NB4 (cell line): ENCODE measurements at regions not wholly inside any gene's neighbourhood (a gene's known extent, or its start where the extent isn't known, plus 50 kb on each side); places are given as distances from the start of the nearest gene placed in this dataset.

Experiments
- MYC ChIP-seq: IDR thresholded peaks from 2 replicates; pipeline ENCODE4 v1.6.1; 2011; ENCODE audit warnings: low read depth, low read length
- POLR2A ChIP-seq: IDR thresholded peaks from 2 replicates; pipeline ENCODE4 v1.6.1; 2011; ENCODE audit warnings: mild to moderate bottlenecking; ENCODE audit not compliant: insufficient read length; ENCODE audit errors: extremely low read depth
- TF ChIP-seq, protein P1 (sequence below): IDR thresholded peaks from one replicate; pipeline ENCODE4 v1.5.1; 2012; ENCODE audit warnings: low read depth, low read length
- TF ChIP-seq, protein P2 (sequence below): IDR thresholded peaks from 2 replicates; pipeline ENCODE4 v1.6.1; 2011; ENCODE audit warnings: low read depth, low read length

DNA sequence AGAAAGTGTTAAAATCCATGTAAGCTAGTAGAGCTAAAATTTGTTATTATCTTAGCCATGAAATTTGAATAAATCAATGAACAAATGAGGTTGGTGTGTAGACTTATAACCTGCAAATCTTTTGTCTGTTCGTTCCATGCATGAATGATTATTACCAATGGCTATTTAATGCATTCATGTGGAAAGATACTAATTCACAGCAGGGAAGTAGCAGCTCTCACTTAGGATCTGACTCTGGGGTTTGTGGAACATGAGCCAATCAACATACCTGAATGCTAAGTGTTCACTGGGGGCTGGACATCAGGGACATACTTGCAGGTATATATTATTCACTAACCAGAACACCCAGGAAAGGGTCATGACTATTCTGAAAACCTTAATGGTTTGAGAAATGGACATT, 444.1 kb downstream of the STIM2 start:
- TF ChIP-seq, protein P1, sequence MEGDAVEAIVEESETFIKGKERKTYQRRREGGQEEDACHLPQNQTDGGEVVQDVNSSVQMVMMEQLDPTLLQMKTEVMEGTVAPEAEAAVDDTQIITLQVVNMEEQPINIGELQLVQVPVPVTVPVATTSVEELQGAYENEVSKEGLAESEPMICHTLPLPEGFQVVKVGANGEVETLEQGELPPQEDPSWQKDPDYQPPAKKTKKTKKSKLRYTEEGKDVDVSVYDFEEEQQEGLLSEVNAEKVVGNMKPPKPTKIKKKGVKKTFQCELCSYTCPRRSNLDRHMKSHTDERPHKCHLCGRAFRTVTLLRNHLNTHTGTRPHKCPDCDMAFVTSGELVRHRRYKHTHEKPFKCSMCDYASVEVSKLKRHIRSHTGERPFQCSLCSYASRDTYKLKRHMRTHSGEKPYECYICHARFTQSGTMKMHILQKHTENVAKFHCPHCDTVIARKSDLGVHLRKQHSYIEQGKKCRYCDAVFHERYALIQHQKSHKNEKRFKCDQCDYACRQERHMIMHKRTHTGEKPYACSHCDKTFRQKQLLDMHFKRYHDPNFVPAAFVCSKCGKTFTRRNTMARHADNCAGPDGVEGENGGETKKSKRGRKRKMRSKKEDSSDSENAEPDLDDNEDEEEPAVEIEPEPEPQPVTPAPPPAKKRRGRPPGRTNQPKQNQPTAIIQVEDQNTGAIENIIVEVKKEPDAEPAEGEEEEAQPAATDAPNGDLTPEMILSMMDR = no peak
- no peak for TF ChIP-seq POLR2A
- TF ChIP-seq, protein P2, sequence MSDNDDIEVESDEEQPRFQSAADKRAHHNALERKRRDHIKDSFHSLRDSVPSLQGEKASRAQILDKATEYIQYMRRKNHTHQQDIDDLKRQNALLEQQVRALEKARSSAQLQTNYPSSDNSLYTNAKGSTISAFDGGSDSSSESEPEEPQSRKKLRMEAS = no peak
- TF ChIP-seq MYC = no peak
